HEK293 (cell line): ENCODE measurements at regions not wholly inside any gene's neighbourhood (a gene's known extent, or its start where the extent isn't known, plus 50 kb on each side); places are given as distances from the start of the nearest gene placed in this dataset.

Source experiments
- CTCF ChIA-PET: fragments of 350-600 bp; formaldehyde crosslinking; extraction: SDS; loops from one replicate; lab custom pipeline; 2021; ENCODE audit warnings: antibody characterized with exemption; lab: Yijun Ruan, JAX
- POLR2A ChIA-PET: fragments of 300-600 bp; formaldehyde crosslinking; extraction: SDS; loops from one replicate; lab custom pipeline; 2020; ENCODE audit warnings: antibody characterized with exemption, inconsistent platforms; lab: Yijun Ruan, JAX
- H3K27ac ChIP-seq: fragments of 200-500 bp; sonication (Bioruptor generic); 2 replicates; pipeline ENCODE4 v1.5.1; 2014; ENCODE audit warnings: low read depth, low read length, control low read depth, inconsistent platforms; ENCODE audit errors: extremely low read depth
- H3K36me3 ChIP-seq, 2 experiments: fragments of 200-500 bp in 1 of 2; sonication (Bioruptor generic) in 1 of 2; 1 replicate in 1 of 2; 2 replicates in 1 of 2; pipeline ENCODE4 v1.5.1; 2014 to 2017; ENCODE audit warnings: inconsistent platforms in 2 of 2, low read length in 2 of 2; ENCODE audit not compliant: control insufficient read depth in 2 of 2, insufficient read depth in 1 of 2
- H3K4me1 ChIP-seq: fragments of 200-500 bp; sonication (Bioruptor generic); 2 replicates; pipeline ENCODE4 v1.5.1; 2014; ENCODE audit warnings: mild to moderate bottlenecking, low read length, inconsistent platforms; ENCODE audit not compliant: control insufficient read depth, insufficient read depth
- H3K4me3 ChIP-seq: 2 replicates; pipeline ENCODE4 v1.5.1; 2011; ENCODE audit warnings: low read depth, mild to moderate bottlenecking, control low read depth, low read length, moderate library complexity
- H3K9me3 ChIP-seq: fragments of 200-500 bp; sonication (Bioruptor generic); 2 replicates; pipeline ENCODE4 v1.5.1; 2014; ENCODE audit warnings: low read depth, low read length, inconsistent platforms; ENCODE audit not compliant: control insufficient read depth, insufficient read depth
- HOXD13 ChIP-seq: sonication (generic); formaldehyde crosslinking; IDR thresholded peaks from 2 replicates; pipeline ENCODE4 v1.8.0; 2022; ENCODE audit warnings: missing genetic modification reagents, borderline replicate concordance
- ZFP3 ChIP-seq: fragments of 450-650 bp; formaldehyde crosslinking; IDR thresholded peaks from 2 replicates; pipeline ENCODE4 v1.5.1; 2016; ENCODE audit warnings: low read depth, missing biosample characterization, missing genetic modification characterization
- ZFP37 ChIP-seq: fragments of 450-650 bp; formaldehyde crosslinking; IDR thresholded peaks from 2 replicates; pipeline ENCODE4 v1.5.1; 2016; ENCODE audit warnings: missing biosample characterization, missing genetic modification characterization
- ZNF155 ChIP-seq: fragments of 450-650 bp; formaldehyde crosslinking; IDR thresholded peaks from 2 replicates; pipeline ENCODE4 v1.5.1; 2016; ENCODE audit warnings: missing biosample characterization, missing genetic modification characterization
- ZNF157 ChIP-seq: fragments of 450-650 bp; formaldehyde crosslinking; IDR thresholded peaks from 2 replicates; pipeline ENCODE4 v1.5.1; 2016; ENCODE audit warnings: missing biosample characterization, missing genetic modification characterization
- ZNF274 ChIP-seq, 2 experiments: fragments of 200-500 bp in 1 of 2; fragments of 450-650 bp in 1 of 2; sonication (Bioruptor generic) in 1 of 2; formaldehyde crosslinking in 1 of 2; IDR thresholded peaks; 2 replicates each; pipeline versions ENCODE4 v1.5.1 to v1.6.1; 2014 to 2016; ENCODE audit warnings: borderline replicate concordance in 1 of 2, inconsistent platforms in 1 of 2, low read length in 1 of 2, missing biosample characterization in 1 of 2, missing genetic modification characterization in 1 of 2
- ZNF280C ChIP-seq: fragments of 450-650 bp; formaldehyde crosslinking; IDR thresholded peaks from 2 replicates; pipeline ENCODE4 v1.5.1; 2016; ENCODE audit warnings: missing biosample characterization, missing genetic modification characterization
- ZNF366 ChIP-seq: fragments of 450-650 bp; formaldehyde crosslinking; conservative IDR thresholded peaks from 2 replicates; pipeline ENCODE4 v1.5.1; 2016; ENCODE audit warnings: missing biosample characterization, missing genetic modification characterization
- ZNF394 ChIP-seq: fragments of 450-650 bp; formaldehyde crosslinking; IDR thresholded peaks from 2 replicates; pipeline ENCODE4 v1.5.1; 2016; ENCODE audit warnings: missing biosample characterization, missing genetic modification characterization, mild to moderate bottlenecking, moderate library complexity, borderline replicate concordance
- ZNF529 ChIP-seq: fragments of 450-650 bp; formaldehyde crosslinking; IDR thresholded peaks from 2 replicates; pipeline ENCODE4 v1.5.1; 2017; ENCODE audit warnings: missing genetic modification characterization, missing biosample characterization; ENCODE audit not compliant: insufficient replicate concordance
- ZNF544 ChIP-seq: fragments of 450-650 bp; formaldehyde crosslinking; IDR thresholded peaks from 2 replicates; pipeline ENCODE4 v1.5.0; 2017; ENCODE audit warnings: missing biosample characterization, missing genetic modification characterization
- ZNF558 ChIP-seq: fragments of 450-650 bp; formaldehyde crosslinking; IDR thresholded peaks from 2 replicates; pipeline ENCODE4 v1.5.1; 2016; ENCODE audit warnings: missing biosample characterization, missing genetic modification characterization
- ZNF658 ChIP-seq: fragments of 450-650 bp; formaldehyde crosslinking; IDR thresholded peaks from 2 replicates; pipeline ENCODE4; 2016; ENCODE audit warnings: missing biosample characterization, missing genetic modification characterization
- ZNF837 ChIP-seq: fragments of 450-650 bp; formaldehyde crosslinking; IDR thresholded peaks from 2 replicates; pipeline ENCODE4 v1.5.1; 2016; ENCODE audit warnings: missing biosample characterization, missing genetic modification characterization
- ZXDB ChIP-seq: fragments of 450-650 bp; formaldehyde crosslinking; IDR thresholded peaks from 2 replicates; pipeline ENCODE4 v1.5.1; 2016; ENCODE audit warnings: missing biosample characterization, missing genetic modification characterization
- TF ChIP-seq, protein P1 (sequence below): fragments of 450-650 bp; formaldehyde crosslinking; IDR thresholded peaks from 2 replicates; pipeline ENCODE4 v1.5.1; 2016; ENCODE audit warnings: missing biosample characterization, missing genetic modification characterization
- TF ChIP-seq, protein P2 (sequence below): fragments of 450-650 bp; formaldehyde crosslinking; IDR thresholded peaks from 2 replicates; pipeline ENCODE4 v1.5.1; 2016; ENCODE audit warnings: missing biosample characterization, missing genetic modification characterization
- TF ChIP-seq, protein P3 (sequence below): fragments of 450-650 bp; formaldehyde crosslinking; IDR thresholded peaks from 2 replicates; pipeline ENCODE4 v1.5.1; 2016; ENCODE audit warnings: missing biosample characterization, missing genetic modification characterization
- TF ChIP-seq, protein P4 (sequence below): fragments of 450-650 bp; formaldehyde crosslinking; IDR thresholded peaks from 2 replicates; pipeline ENCODE4 v1.5.1; 2016; ENCODE audit warnings: missing biosample characterization, missing genetic modification characterization, low read depth

DNA sequence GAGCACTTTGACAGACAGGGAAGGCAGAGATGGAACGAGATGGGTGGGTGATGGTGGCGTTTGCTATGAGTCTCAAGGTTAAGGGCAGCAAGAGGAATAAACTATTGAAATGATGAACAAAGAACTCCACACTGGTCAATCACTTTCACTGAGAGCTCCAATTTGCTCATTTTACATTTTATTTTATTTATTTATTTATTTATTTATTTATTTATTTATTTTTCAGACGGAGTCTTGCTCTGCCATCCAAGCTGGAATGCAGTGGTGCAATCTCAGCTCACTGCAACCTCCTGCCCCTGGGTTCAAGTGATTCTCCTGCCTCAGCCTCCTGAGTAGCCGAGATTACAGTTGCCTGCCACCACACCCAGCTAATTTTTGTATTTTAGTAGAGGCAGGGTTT, 669.1 kb downstream of the HS3ST4 start (continued):
- TF ChIP-seq ZNF280C (tag by site-specific recombination) (no peak), ZNF558 (tag by site-specific recombination) (no peak), ZNF658 (tag by site-specific recombination) (no peak), ZNF837 (tag by site-specific recombination) (no peak), ZXDB (tag by site-specific recombination) (0 out of 2 replicates have a peak, but pooled peaks have one; percentile 18), ZNF394 (peak; percentile 81; the same call in 1 of the 2 replicates), ZNF529 (tag by site-specific recombination) (no peak)

- Histone ChIP-seq H3K9me3 (no peaks in the 10 kb centered on the region), H3K36me3 (no peaks in the 10 kb centered on the region), H3K4me3 (no peak overlapping the region), H3K27ac (no peak overlapping the region)
- POLR2A ChIA-PET: no interaction called here
- TF ChIP-seq, protein P1, sequence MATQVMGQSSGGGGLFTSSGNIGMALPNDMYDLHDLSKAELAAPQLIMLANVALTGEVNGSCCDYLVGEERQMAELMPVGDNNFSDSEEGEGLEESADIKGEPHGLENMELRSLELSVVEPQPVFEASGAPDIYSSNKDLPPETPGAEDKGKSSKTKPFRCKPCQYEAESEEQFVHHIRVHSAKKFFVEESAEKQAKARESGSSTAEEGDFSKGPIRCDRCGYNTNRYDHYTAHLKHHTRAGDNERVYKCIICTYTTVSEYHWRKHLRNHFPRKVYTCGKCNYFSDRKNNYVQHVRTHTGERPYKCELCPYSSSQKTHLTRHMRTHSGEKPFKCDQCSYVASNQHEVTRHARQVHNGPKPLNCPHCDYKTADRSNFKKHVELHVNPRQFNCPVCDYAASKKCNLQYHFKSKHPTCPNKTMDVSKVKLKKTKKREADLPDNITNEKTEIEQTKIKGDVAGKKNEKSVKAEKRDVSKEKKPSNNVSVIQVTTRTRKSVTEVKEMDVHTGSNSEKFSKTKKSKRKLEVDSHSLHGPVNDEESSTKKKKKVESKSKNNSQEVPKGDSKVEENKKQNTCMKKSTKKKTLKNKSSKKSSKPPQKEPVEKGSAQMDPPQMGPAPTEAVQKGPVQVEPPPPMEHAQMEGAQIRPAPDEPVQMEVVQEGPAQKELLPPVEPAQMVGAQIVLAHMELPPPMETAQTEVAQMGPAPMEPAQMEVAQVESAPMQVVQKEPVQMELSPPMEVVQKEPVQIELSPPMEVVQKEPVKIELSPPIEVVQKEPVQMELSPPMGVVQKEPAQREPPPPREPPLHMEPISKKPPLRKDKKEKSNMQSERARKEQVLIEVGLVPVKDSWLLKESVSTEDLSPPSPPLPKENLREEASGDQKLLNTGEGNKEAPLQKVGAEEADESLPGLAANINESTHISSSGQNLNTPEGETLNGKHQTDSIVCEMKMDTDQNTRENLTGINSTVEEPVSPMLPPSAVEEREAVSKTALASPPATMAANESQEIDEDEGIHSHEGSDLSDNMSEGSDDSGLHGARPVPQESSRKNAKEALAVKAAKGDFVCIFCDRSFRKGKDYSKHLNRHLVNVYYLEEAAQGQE (tag by site-specific recombination): no peak
- TF ChIP-seq HOXD13 (no peak), ZNF366 (tag by site-specific recombination) (peak; percentile 59; the same call in 1 of the 2 replicates)
- TF ChIP-seq, all 188 proteins: peak for 1
- CTCF ChIA-PET: no interaction called here
- no peaks in the 10 kb centered on the region for H3K4me1 ChIP-seq
These were observed 671.8 kb downstream of the HS3ST4 start for GRCh38 chr16:26363581-26363980.

- H3K4me3 ChIP-seq: no peak overlapping the region
- CTCF ChIA-PET: no interaction called here
- no peaks in the 10 kb centered on the region for H3K36me3 ChIP-seq
- H3K27ac ChIP-seq: no peak overlapping the region
- POLR2A ChIA-PET: no interaction called here
- H3K4me1 ChIP-seq: no peaks in the 10 kb centered on the region
- no peaks in the 10 kb centered on the region for H3K9me3 ChIP-seq
- TF ChIP-seq ZNF529 (tag by site-specific recombination) (no peak), ZFP37 (tag by site-specific recombination) (no peak), ZNF544 (tag by site-specific recombination) (no peak), ZNF155 (tag by site-specific recombination) (no peak), ZNF157 (no peak), ZNF837 (tag by site-specific recombination) (no peak), ZNF274 (IDR thresholded peaks at IDR 0.05; ENCODE audit: low read length) (no peak), ZNF274 (tag by site-specific recombination; IDR thresholded peaks at IDR 0.05; ENCODE audit: borderline replicate concordance) (no peak), ZFP3 (no peak)
- TF ChIP-seq, protein P2, sequence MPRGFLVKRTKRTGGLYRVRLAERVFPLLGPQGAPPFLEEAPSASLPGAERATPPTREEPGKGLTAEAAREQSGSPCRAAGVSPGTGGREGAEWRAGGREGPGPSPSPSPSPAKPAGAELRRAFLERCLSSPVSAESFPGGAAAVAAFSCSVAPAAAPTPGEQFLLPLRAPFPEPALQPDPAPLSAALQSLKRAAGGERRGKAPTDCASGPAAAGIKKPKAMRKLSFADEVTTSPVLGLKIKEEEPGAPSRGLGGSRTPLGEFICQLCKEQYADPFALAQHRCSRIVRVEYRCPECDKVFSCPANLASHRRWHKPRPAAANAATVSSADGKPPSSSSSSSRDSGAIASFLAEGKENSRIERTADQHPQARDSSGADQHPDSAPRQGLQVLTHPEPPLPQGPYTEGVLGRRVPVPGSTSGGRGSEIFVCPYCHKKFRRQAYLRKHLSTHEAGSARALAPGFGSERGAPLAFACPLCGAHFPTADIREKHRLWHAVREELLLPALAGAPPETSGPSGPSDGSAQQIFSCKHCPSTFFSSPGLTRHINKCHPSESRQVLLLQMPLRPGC (tag by site-specific recombination): no peak
- TF ChIP-seq, protein P3, sequence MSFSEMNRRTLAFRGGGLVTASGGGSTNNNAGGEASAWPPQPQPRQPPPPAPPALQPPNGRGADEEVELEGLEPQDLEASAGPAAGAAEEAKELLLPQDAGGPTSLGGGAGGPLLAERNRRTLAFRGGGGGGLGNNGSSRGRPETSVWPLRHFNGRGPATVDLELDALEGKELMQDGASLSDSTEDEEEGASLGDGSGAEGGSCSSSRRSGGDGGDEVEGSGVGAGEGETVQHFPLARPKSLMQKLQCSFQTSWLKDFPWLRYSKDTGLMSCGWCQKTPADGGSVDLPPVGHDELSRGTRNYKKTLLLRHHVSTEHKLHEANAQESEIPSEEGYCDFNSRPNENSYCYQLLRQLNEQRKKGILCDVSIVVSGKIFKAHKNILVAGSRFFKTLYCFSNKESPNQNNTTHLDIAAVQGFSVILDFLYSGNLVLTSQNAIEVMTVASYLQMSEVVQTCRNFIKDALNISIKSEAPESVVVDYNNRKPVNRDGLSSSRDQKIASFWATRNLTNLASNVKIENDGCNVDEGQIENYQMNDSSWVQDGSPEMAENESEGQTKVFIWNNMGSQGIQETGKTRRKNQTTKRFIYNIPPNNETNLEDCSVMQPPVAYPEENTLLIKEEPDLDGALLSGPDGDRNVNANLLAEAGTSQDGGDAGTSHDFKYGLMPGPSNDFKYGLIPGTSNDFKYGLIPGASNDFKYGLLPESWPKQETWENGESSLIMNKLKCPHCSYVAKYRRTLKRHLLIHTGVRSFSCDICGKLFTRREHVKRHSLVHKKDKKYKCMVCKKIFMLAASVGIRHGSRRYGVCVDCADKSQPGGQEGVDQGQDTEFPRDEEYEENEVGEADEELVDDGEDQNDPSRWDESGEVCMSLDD (tag by site-specific recombination): no peak
- TF ChIP-seq, protein P4, sequence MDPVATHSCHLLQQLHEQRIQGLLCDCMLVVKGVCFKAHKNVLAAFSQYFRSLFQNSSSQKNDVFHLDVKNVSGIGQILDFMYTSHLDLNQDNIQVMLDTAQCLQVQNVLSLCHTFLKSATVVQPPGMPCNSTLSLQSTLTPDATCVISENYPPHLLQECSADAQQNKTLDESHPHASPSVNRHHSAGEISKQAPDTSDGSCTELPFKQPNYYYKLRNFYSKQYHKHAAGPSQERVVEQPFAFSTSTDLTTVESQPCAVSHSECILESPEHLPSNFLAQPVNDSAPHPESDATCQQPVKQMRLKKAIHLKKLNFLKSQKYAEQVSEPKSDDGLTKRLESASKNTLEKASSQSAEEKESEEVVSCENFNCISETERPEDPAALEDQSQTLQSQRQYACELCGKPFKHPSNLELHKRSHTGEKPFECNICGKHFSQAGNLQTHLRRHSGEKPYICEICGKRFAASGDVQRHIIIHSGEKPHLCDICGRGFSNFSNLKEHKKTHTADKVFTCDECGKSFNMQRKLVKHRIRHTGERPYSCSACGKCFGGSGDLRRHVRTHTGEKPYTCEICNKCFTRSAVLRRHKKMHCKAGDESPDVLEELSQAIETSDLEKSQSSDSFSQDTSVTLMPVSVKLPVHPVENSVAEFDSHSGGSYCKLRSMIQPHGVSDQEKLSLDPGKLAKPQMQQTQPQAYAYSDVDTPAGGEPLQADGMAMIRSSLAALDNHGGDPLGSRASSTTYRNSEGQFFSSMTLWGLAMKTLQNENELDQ (tag by site-specific recombination): no peak
These were observed 673.6 kb downstream of the HS3ST4 start for GRCh38 chr16:26365161-26365940.
